ENCODE measurements at regions not wholly inside any gene's neighbourhood (a gene's known extent, or its start where the extent isn't known, plus 50 kb on each side); places are given as distances from the start of the nearest gene placed in this dataset.

GRCh38 chr21:35376406-35377135 lies 327.5 kb upstream of the RUNX1 start:
- TF ChIP-seq FOXJ3 (CRISPR knock-in tag; IDR thresholded peaks at IDR 0.05) (no peak), TAF1 (IDR thresholded peaks at IDR 0.05; ENCODE audit: borderline replicate concordance, low read depth, low read length) (no peak), EZH2phosphoT487 (IDR thresholded peaks at IDR 0.05; ENCODE audit: borderline replicate concordance, low read depth) (no peak), REST (IDR thresholded peaks at IDR 0.05; ENCODE audit: low read depth, low read length) (no peak), EP300 (IDR thresholded peaks at IDR 0.05; ENCODE audit: borderline replicate concordance in 1 of 2, low read depth in 1 of 2, low read length in 1 of 2) (no peak), SIN3A (IDR thresholded peaks at IDR 0.05; ENCODE audit: borderline replicate concordance, low read depth, low read length) (no peak), JUND (IDR thresholded peaks at IDR 0.05) (no peak), POLR2AphosphoS5 (IDR thresholded peaks at IDR 0.05; ENCODE audit: low read depth, low read length) (no peak), GABPA (IDR thresholded peaks at IDR 0.05; ENCODE audit: low read depth) (no peak), FOXM1 (IDR thresholded peaks at IDR 0.05; ENCODE audit: low read depth) (no peak)
- TF ChIP-seq, protein P1, sequence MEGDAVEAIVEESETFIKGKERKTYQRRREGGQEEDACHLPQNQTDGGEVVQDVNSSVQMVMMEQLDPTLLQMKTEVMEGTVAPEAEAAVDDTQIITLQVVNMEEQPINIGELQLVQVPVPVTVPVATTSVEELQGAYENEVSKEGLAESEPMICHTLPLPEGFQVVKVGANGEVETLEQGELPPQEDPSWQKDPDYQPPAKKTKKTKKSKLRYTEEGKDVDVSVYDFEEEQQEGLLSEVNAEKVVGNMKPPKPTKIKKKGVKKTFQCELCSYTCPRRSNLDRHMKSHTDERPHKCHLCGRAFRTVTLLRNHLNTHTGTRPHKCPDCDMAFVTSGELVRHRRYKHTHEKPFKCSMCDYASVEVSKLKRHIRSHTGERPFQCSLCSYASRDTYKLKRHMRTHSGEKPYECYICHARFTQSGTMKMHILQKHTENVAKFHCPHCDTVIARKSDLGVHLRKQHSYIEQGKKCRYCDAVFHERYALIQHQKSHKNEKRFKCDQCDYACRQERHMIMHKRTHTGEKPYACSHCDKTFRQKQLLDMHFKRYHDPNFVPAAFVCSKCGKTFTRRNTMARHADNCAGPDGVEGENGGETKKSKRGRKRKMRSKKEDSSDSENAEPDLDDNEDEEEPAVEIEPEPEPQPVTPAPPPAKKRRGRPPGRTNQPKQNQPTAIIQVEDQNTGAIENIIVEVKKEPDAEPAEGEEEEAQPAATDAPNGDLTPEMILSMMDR (IDR thresholded peaks at IDR 0.05), result no peak
- TF ChIP-seq, protein P2, sequence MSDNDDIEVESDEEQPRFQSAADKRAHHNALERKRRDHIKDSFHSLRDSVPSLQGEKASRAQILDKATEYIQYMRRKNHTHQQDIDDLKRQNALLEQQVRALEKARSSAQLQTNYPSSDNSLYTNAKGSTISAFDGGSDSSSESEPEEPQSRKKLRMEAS (IDR thresholded peaks at IDR 0.05; ENCODE audit: low read depth), result no peak

All from SK-N-SH (cell line).